H1 (cell line): ENCODE measurements at regions not wholly inside any gene's neighbourhood (a gene's known extent, or its start where the extent isn't known, plus 50 kb on each side); places are given as distances from the start of the nearest gene placed in this dataset.

Source experiments
- CTCF ChIA-PET: fragments of 300-600 bp; sonication (Branson Sonifier 250); formaldehyde crosslinking; loops from one replicate; lab custom pipeline; 2021; ENCODE audit not compliant: partially characterized antibody; lab: Charles Lee
- POLR2A ChIA-PET: fragments of 300-600 bp; sonication (Branson Sonifier 250); formaldehyde crosslinking; loops from one replicate; lab custom pipeline; 2021; ENCODE audit warnings: inconsistent platforms; ENCODE audit not compliant: partially characterized antibody; lab: Charles Lee
- DNase-seq, 2 experiments: peaks; one replicate each; pipeline versions ENCODE4 v3.0.0 to v3.0.0-alpha.2; 2010 to 2022; ENCODE audit warnings: low spot score in 2 of 2, low read depth in 1 of 2, mixed read lengths in 1 of 2
- FAIRE-seq: peaks from 2 replicates; lab custom pipeline; 2011; peaks lifted over from hg19 to GRCh38; lab: Jason Lieb, UNC
- H2AFZ ChIP-seq: 2 replicates; pipeline ENCODE4 v1.8.1; 2012; ENCODE audit warnings: low read length, inconsistent platforms
- H2AK5ac ChIP-seq: 2 replicates; pipeline ENCODE4 v1.6.1; 2013; ENCODE audit warnings: low read depth, low read length
- H2BK120ac ChIP-seq: replicated peaks from 2 replicates; pipeline ENCODE3; 2013; ENCODE audit warnings: low read depth, low read length, inconsistent platforms
- H2BK12ac ChIP-seq: 2 replicates; pipeline ENCODE4 v1.6.1; 2013; ENCODE audit warnings: low read depth, low read length
- H2BK15ac ChIP-seq: 2 replicates; pipeline ENCODE4 v1.6.1; 2013; ENCODE audit warnings: low read length
- H2BK20ac ChIP-seq: 2 replicates; pipeline ENCODE4 v1.6.1; 2013; ENCODE audit warnings: low read length
- H2BK5ac ChIP-seq: 2 replicates; pipeline ENCODE4 v1.6.1; 2013; ENCODE audit warnings: low read depth, low read length
- H3K14ac ChIP-seq: 2 replicates; pipeline ENCODE4 v1.6.1; 2013; ENCODE audit warnings: inconsistent platforms; ENCODE audit not compliant: insufficient read length
- H3K18ac ChIP-seq: 2 replicates; pipeline ENCODE4 v1.6.1; 2013; ENCODE audit warnings: low read length; ENCODE audit errors: extremely low read depth
- H3K23ac ChIP-seq: 2 replicates; pipeline ENCODE4 v1.6.1; 2013; ENCODE audit warnings: inconsistent platforms; ENCODE audit not compliant: insufficient read length
- H3K23me2 ChIP-seq: 2 replicates; pipeline ENCODE4 v1.6.1; 2013; ENCODE audit warnings: low read depth, low read length
- H3K27ac ChIP-seq: 2 replicates; pipeline ENCODE4 v1.6.1; 2011; ENCODE audit warnings: low read depth, low read length, inconsistent platforms
- H3K27me3 ChIP-seq, 4 experiments: replicated peaks in 1 of 4; 1 replicate in 1 of 4; 2 replicates in 3 of 4; pipeline versions ENCODE4 v1.6.1 to v1.8.1; 2011 to 2013; ENCODE audit warnings: low read length in 3 of 4, mild to moderate bottlenecking in 3 of 4, inconsistent platforms in 2 of 4, mixed read lengths in 2 of 4, moderate library complexity in 1 of 4; ENCODE audit not compliant: control insufficient read depth in 3 of 4, insufficient read depth in 3 of 4; ENCODE audit errors: extremely low read depth in 1 of 4
- H3K36me3 ChIP-seq, 4 experiments: 2 replicates each; pipeline versions ENCODE4 v1.6.1 to v1.8.1; 2011 to 2013; ENCODE audit warnings: mild to moderate bottlenecking in 4 of 4, low read length in 3 of 4, moderate library complexity in 2 of 4, control low read depth in 1 of 4, inconsistent platforms in 1 of 4; ENCODE audit not compliant: insufficient read depth in 4 of 4, control insufficient read depth in 2 of 4
- H3K4ac ChIP-seq: replicated peaks from 2 replicates; pipeline ENCODE3; 2013; ENCODE audit warnings: low read length, low read depth, mixed read lengths, inconsistent platforms; ENCODE audit not compliant: insufficient read length
- H3K4me1 ChIP-seq, 4 experiments: replicated peaks in 1 of 4; 1 replicate in 1 of 4; 2 replicates in 3 of 4; pipeline versions ENCODE4 v1.6.1 to v1.8.1; 2011 to 2013; ENCODE audit warnings: low read length in 3 of 4, inconsistent platforms in 2 of 4, mixed read lengths in 1 of 4; ENCODE audit not compliant: insufficient read depth in 4 of 4, control insufficient read depth in 3 of 4
- H3K4me2 ChIP-seq, 2 experiments: 2 replicates each; pipeline versions ENCODE4 v1.6.1 to v1.8.1; 2011 to 2013; ENCODE audit warnings: low read depth in 2 of 2, low read length in 2 of 2, control low read depth in 1 of 2, inconsistent platforms in 1 of 2, mild to moderate bottlenecking in 1 of 2; ENCODE audit not compliant: insufficient read depth in 1 of 2
- H3K4me3 ChIP-seq, 4 experiments: fragments of 200-600, 300-600 bp in 1 of 4; sonication (generic), shearing (Covaris generic), sonication (Bioruptor Twin) in 1 of 4; 2 replicates each; pipeline versions ENCODE4 v1.5.1 to v1.8.1; 2011 to 2016; ENCODE audit warnings: low read length in 4 of 4, low read depth in 3 of 4, control low read depth in 2 of 4, inconsistent platforms in 2 of 4, mild to moderate bottlenecking in 2 of 4, mixed read lengths in 1 of 4, moderate library complexity in 1 of 4; ENCODE audit not compliant: insufficient read depth in 2 of 4; ENCODE audit errors: extremely low read depth in 1 of 4
- H3K56ac ChIP-seq: replicated peaks from 2 replicates; pipeline ENCODE3; 2013; ENCODE audit warnings: low read depth, mild to moderate bottlenecking, mixed read lengths, low read length, inconsistent platforms; ENCODE audit not compliant: insufficient read length
- H3K79me1 ChIP-seq: 2 replicates; pipeline ENCODE4 v1.6.1; 2013; ENCODE audit warnings: low read depth, low read length, control low read depth
- H3K79me2 ChIP-seq, 2 experiments: 2 replicates each; pipeline versions ENCODE4 v1.6.1 to v1.8.1; 2012 to 2013; ENCODE audit warnings: low read length in 2 of 2, mild to moderate bottlenecking in 2 of 2, inconsistent platforms in 1 of 2; ENCODE audit not compliant: insufficient read depth in 2 of 2, control insufficient read depth in 1 of 2
- H3K9ac ChIP-seq, 4 experiments: replicated peaks in 1 of 4; 1 replicate in 1 of 4; 2 replicates in 3 of 4; pipeline versions ENCODE4 v1.6.1 to v1.8.1; 2011 to 2013; ENCODE audit warnings: low read depth in 3 of 4, low read length in 3 of 4, control low read depth in 2 of 4, mild to moderate bottlenecking in 2 of 4, moderate library complexity in 2 of 4, inconsistent platforms in 1 of 4; ENCODE audit errors: extremely low read depth in 1 of 4
- H3K9me3 ChIP-seq, 2 experiments: 2 replicates each; pipeline versions ENCODE4 v1.6.1 to v1.8.1; 2012 to 2013; ENCODE audit warnings: mild to moderate bottlenecking in 2 of 2, moderate library complexity in 2 of 2, control low read depth in 1 of 2, inconsistent platforms in 1 of 2, low read depth in 1 of 2, low read length in 1 of 2, mixed read lengths in 1 of 2; ENCODE audit not compliant: insufficient read depth in 2 of 2
- H4K20me1 ChIP-seq, 2 experiments: replicated peaks in 1 of 2; 2 replicates each; pipeline versions ENCODE3 to v1.8.1; 2011 to 2013; ENCODE audit warnings: inconsistent platforms in 2 of 2, low read length in 2 of 2, mild to moderate bottlenecking in 1 of 2; ENCODE audit not compliant: insufficient read depth in 2 of 2, control insufficient read depth in 1 of 2
- H4K5ac ChIP-seq: 2 replicates; pipeline ENCODE4 v1.6.1; 2013; ENCODE audit warnings: low read length, low read depth, mixed read lengths, inconsistent platforms; ENCODE audit not compliant: insufficient read length
- H4K8ac ChIP-seq: 2 replicates; pipeline ENCODE4 v1.8.0; 2013; ENCODE audit warnings: mild to moderate bottlenecking, moderate library complexity, low read length, inconsistent platforms; ENCODE audit not compliant: insufficient read depth; ENCODE audit errors: extremely low read depth
- H4K91ac ChIP-seq: replicated peaks from 2 replicates; pipeline ENCODE3; 2013; ENCODE audit warnings: low read length, mixed read lengths, inconsistent platforms; ENCODE audit not compliant: insufficient read length
- CHD2 ChIP-seq: IDR thresholded peaks from 2 replicates; pipeline ENCODE4 v1.6.1; 2012; ENCODE audit warnings: low read length, improper control_type of control experiment
- CREB1 ChIP-seq: IDR thresholded peaks from 2 replicates; pipeline ENCODE4 v1.6.1; 2012; ENCODE audit warnings: inconsistent platforms
- RAD21 ChIP-seq, 2 experiments: IDR thresholded peaks in 1 of 2; conservative IDR thresholded peaks in 1 of 2; 2 replicates each; pipeline ENCODE4 v1.6.1; 2011; ENCODE audit warnings: low read depth in 2 of 2, low read length in 2 of 2, improper control_type of control experiment in 1 of 2, inconsistent platforms in 1 of 2, mild to moderate bottlenecking in 1 of 2, moderate library complexity in 1 of 2
- WGBS, 2 experiments: shearing (Covaris generic) in 1 of 2; methylation state at CpG; one replicate each; pipeline versions ENCODE4 v1.1.6 to v1.1.7; 2013 to 2015; ENCODE audit warnings: low lambda C conversion rate in 2 of 2, mixed read lengths in 2 of 2, inconsistent platforms in 1 of 2, low coverage in 1 of 2, missing lambda C conversion rate in 1 of 2; ENCODE audit not compliant: insufficient replicate concordance in 2 of 2, insufficient coverage in 1 of 2, insufficient read length in 1 of 2; ENCODE audit errors: extremely low coverage in 1 of 2, missing lambda C conversion rate in 1 of 2; 5-methylcytosine and 5-hydroxymethylcytosine counted together
- TF ChIP-seq, protein P1 (sequence below), 3 experiments: IDR thresholded peaks; 1 replicate in 2 of 3; 2 replicates in 1 of 3; pipeline versions ENCODE4 v1.5.1 to v1.6.1; 2011; ENCODE audit warnings: low read length in 3 of 3, mild to moderate bottlenecking in 3 of 3, inconsistent platforms in 2 of 3, low read depth in 1 of 3, moderate library complexity in 1 of 3; ENCODE audit not compliant: insufficient read depth in 1 of 3; ENCODE audit errors: control extremely low read depth in 1 of 3

DNA sequence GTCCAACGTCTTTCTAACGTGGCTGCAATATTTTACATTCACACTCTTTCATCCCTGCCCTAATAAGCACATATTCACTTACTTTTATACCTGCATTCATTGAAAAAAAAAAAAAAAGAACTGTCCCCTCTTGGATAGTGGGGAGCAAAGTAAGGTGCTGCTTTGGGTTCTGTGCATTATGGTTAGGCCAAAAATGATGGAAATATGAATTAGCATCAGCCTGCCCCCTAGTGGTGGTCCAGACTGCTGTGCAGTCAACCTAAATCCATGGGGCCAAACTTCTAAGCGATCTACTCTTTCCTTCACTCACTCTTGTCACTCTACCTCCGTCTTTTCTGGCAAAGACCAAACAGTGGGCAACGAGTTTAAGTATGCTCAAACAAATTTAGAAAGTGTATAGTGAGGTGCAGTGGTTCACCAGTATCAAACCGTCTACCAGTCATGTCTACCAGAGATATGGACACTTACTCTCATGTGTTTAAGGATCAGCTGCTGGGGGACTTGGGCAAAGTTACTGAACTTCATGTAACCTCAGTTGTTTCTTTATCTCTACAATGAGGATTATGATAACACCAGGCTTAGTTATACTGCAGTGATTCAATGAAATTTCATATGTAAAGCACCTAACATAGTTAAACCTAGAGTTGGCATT lies 61.5 kb upstream of the GRM7 start:
- Histone ChIP-seq H2BK20ac (no peak overlapping the region), H3K79me2 (no peaks in the 10 kb centered on the region), H3K4me1 (no peaks in the 10 kb centered on the region), H4K5ac (no peak overlapping the region), H4K8ac (no peak overlapping the region), H3K9ac (no peak overlapping the region), H2BK12ac (no peak overlapping the region), H3K56ac (no peak overlapping the region), H3K4me3 (no peak overlapping the region), H3K23me2 (no peaks in the 10 kb centered on the region), H3K27ac (no peak overlapping the region), H3K14ac (no peak overlapping the region), H4K20me1 (no peaks in the 10 kb centered on the region), H3K36me3 (no peaks in the 10 kb centered on the region), H3K27me3 (no peaks in the 10 kb centered on the region), H2AK5ac (no peak overlapping the region), H2AFZ (no peak overlapping the region)
- ChIA-PET CTCF (interaction anchor here (0.6 to 1.2 kb wide), 6 partner anchors 12 to 398 kb away, joined by 3 to 4 read pairs (median 3); no protein-coding TSS in a partner anchor), POLR2A (no interaction called here)
- 71% methylated on average over 6 of the region's 6 CpGs; no CpG with 5 or more reads in 1 of the 2 experiments for WGBS, 2 experiments
- FAIRE-seq (peak; percentile 82), DNase-seq (peak in 1 of 2 experiments; percentile 58)
- TF ChIP-seq CHD2 (no peak), CREB1 (no peak), RAD21 (IDR thresholded peaks at IDR 0.05 in 1 of 2, conservative IDR thresholded peaks at IDR 0.05 in 1 of 2; ENCODE audit: low read depth in 2 of 2, low read length in 2 of 2) (peak; percentile 71 to 81)
- TF ChIP-seq, protein P1, sequence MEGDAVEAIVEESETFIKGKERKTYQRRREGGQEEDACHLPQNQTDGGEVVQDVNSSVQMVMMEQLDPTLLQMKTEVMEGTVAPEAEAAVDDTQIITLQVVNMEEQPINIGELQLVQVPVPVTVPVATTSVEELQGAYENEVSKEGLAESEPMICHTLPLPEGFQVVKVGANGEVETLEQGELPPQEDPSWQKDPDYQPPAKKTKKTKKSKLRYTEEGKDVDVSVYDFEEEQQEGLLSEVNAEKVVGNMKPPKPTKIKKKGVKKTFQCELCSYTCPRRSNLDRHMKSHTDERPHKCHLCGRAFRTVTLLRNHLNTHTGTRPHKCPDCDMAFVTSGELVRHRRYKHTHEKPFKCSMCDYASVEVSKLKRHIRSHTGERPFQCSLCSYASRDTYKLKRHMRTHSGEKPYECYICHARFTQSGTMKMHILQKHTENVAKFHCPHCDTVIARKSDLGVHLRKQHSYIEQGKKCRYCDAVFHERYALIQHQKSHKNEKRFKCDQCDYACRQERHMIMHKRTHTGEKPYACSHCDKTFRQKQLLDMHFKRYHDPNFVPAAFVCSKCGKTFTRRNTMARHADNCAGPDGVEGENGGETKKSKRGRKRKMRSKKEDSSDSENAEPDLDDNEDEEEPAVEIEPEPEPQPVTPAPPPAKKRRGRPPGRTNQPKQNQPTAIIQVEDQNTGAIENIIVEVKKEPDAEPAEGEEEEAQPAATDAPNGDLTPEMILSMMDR (IDR thresholded peaks at IDR 0.05; ENCODE audit: control extremely low read depth in 1 of 3, insufficient read depth in 1 of 3, low read depth in 1 of 3, low read length in 3 of 3): peak; percentile 56 to 88 (median 72)
- TF ChIP-seq, all 59 proteins: peak for 2
- Histone ChIP-seq H3K4me2 (no peak overlapping the region), H2BK120ac (no peak overlapping the region), H3K9me3 (no peaks in the 10 kb centered on the region), H2BK5ac (no peak overlapping the region), H2BK15ac (no peak overlapping the region), H3K79me1 (no peaks in the 10 kb centered on the region), H4K91ac (no peak overlapping the region), H3K4ac (no peak overlapping the region), H3K18ac (no peak overlapping the region), H3K23ac (no peak overlapping the region)
